Large intestine (tissue), 3 donors: ENCODE measurements at regions not wholly inside any gene's neighbourhood (a gene's known extent, or its start where the extent isn't known, plus 50 kb on each side); places are given as distances from the start of the nearest gene placed in this dataset.

Experiments used
- DNase-seq, 2 donors: peaks; one replicate each; pipeline versions ENCODE4 v3.0.0 to v3.0.0-alpha.2; 2013
- H3K27ac ChIP-seq: one replicate; pipeline ENCODE4 v1.5.1; 2013; ENCODE audit warnings: low read length
- H3K27me3 ChIP-seq: 2 replicates; pipeline ENCODE4 v1.6.1; 2013; ENCODE audit warnings: low read length; ENCODE audit not compliant: control insufficient read depth, insufficient read depth
- H3K36me3 ChIP-seq: 2 replicates; pipeline ENCODE4 v1.6.1; 2013; ENCODE audit warnings: low read length; ENCODE audit not compliant: control insufficient read depth, insufficient read depth
- H3K4me1 ChIP-seq: one replicate; pipeline ENCODE4 v1.6.1; 2013; ENCODE audit warnings: low read length; ENCODE audit not compliant: control insufficient read depth, insufficient read depth
- H3K4me3 ChIP-seq: one replicate; pipeline ENCODE4 v1.5.1; 2013; ENCODE audit warnings: low read length
- H3K9me3 ChIP-seq: one replicate; pipeline ENCODE4 v1.6.1; 2013; ENCODE audit warnings: mild to moderate bottlenecking, low read depth, low read length, moderate library complexity; ENCODE audit not compliant: control insufficient read depth
- WGBS: methylation state at CpG from one replicate; pipeline ENCODE4 v1.1.5; 2013; ENCODE audit warnings: low lambda C conversion rate; ENCODE audit not compliant: insufficient coverage; 5-methylcytosine and 5-hydroxymethylcytosine counted together

GRCh38 chr1:244106837-244107493 is 55.9 kb downstream of the ZBTB18 start:
- no peaks in the 10 kb centered on the region for H3K36me3 ChIP-seq
- H3K4me3 ChIP-seq, result no peak overlapping the region
- no peak for DNase-seq
- H3K27me3 ChIP-seq, result no peaks in the 10 kb centered on the region
- H3K27ac ChIP-seq, result no peak overlapping the region
- no peaks in the 10 kb centered on the region for H3K9me3 ChIP-seq
- no peaks in the 10 kb centered on the region for H3K4me1 ChIP-seq
- 93% methylated on average over 2 of the region's 8 CpGs for WGBS

- Histone ChIP-seq H3K27me3 (no peaks in the 10 kb centered on the region), H3K27ac (no peak overlapping the region), H3K4me3 (no peak overlapping the region), H3K4me1 (no peaks in the 10 kb centered on the region), H3K36me3 (no peaks in the 10 kb centered on the region), H3K9me3 (no peaks in the 10 kb centered on the region)
- DNase-seq, result no peak
- WGBS, result no CpG with 5 or more reads among the region's 7 CpGs
Observed at GRCh38 chr1:244111027-244111426, 59.9 kb downstream of the ZBTB18 start.

GRCh38 chr1:244112041-244112440 is 61.0 kb downstream of the ZBTB18 start:
- Histone ChIP-seq H3K27me3 (no peaks in the 10 kb centered on the region), H3K4me1 (no peaks in the 10 kb centered on the region), H3K9me3 (no peaks in the 10 kb centered on the region), H3K27ac (no peak overlapping the region), H3K4me3 (no peak overlapping the region), H3K36me3 (no peaks in the 10 kb centered on the region)
- no peak for DNase-seq
- 97% methylated on average over 4 of the region's 5 CpGs for WGBS

- DNase-seq, result no peak
- no peak overlapping the region for H3K27ac ChIP-seq
- H3K36me3 ChIP-seq, result no peaks in the 10 kb centered on the region
- H3K27me3 ChIP-seq, result no peaks in the 10 kb centered on the region
- no peaks in the 10 kb centered on the region for H3K9me3 ChIP-seq
- WGBS, result no CpG with 5 or more reads among the region's 1 CpG
- no peak overlapping the region for H3K4me3 ChIP-seq
- no peaks in the 10 kb centered on the region for H3K4me1 ChIP-seq
Observed at GRCh38 chr1:244112636-244113035, 61.6 kb downstream of the ZBTB18 start.

- H3K4me1 ChIP-seq, result no peaks in the 10 kb centered on the region
- no peak overlapping the region for H3K4me3 ChIP-seq
- no peak overlapping the region for H3K27ac ChIP-seq
- H3K27me3 ChIP-seq, result no peaks in the 10 kb centered on the region
- H3K9me3 ChIP-seq, result no peaks in the 10 kb centered on the region
- H3K36me3 ChIP-seq, result no peaks in the 10 kb centered on the region
- WGBS, result 81% methylated on average over 4 of the region's 6 CpGs
- no peak for DNase-seq
Observed at GRCh38 chr1:244113532-244114320, 62.6 kb downstream of the ZBTB18 start.

- Histone ChIP-seq H3K4me1 (no peaks in the 10 kb centered on the region), H3K4me3 (no peak overlapping the region), H3K27ac (no peak overlapping the region), H3K9me3 (no peaks in the 10 kb centered on the region), H3K27me3 (no peaks in the 10 kb centered on the region), H3K36me3 (no peaks in the 10 kb centered on the region)
- WGBS, result no CpG with 5 or more reads among the region's 4 CpGs
- no peak for DNase-seq
Observed at GRCh38 chr1:244114892-244115291, 63.8 kb downstream of the ZBTB18 start.

- no peak overlapping the region for H3K27ac ChIP-seq
- no peaks in the 10 kb centered on the region for H3K27me3 ChIP-seq
- H3K4me1 ChIP-seq, result no peaks in the 10 kb centered on the region
- no peak overlapping the region for H3K4me3 ChIP-seq
- no peak for DNase-seq
- no peaks in the 10 kb centered on the region for H3K9me3 ChIP-seq
- WGBS, result no CpG with 5 or more reads among the region's 3 CpGs
- no peaks in the 10 kb centered on the region for H3K36me3 ChIP-seq
Observed at GRCh38 chr1:244116946-244117345, 65.9 kb downstream of the ZBTB18 start.

- peak in 1 of 2 donors; percentile 8 for DNase-seq
- 58% methylated on average over 5 of the region's 16 CpGs for WGBS
- no peak overlapping the region for H3K4me3 ChIP-seq
- H3K9me3 ChIP-seq, result no peaks in the 10 kb centered on the region
- H3K27ac ChIP-seq, result no peak overlapping the region
- H3K36me3 ChIP-seq, result no peaks in the 10 kb centered on the region
- H3K4me1 ChIP-seq, result no peaks in the 10 kb centered on the region
- H3K27me3 ChIP-seq, result no peaks in the 10 kb centered on the region
Observed at GRCh38 chr1:244118109-244118761, 67.2 kb downstream of the ZBTB18 start.

GRCh38 chr1:244128591-244129383 is 77.7 kb downstream of the ZBTB18 start:
- 78% methylated on average over 3 of the region's 6 CpGs for WGBS
- Histone ChIP-seq H3K36me3 (no peaks in the 10 kb centered on the region), H3K4me3 (no peak overlapping the region), H3K4me1 (no peaks in the 10 kb centered on the region), H3K27me3 (no peaks in the 10 kb centered on the region), H3K27ac (no peak overlapping the region), H3K9me3 (no peaks in the 10 kb centered on the region)
- no peak for DNase-seq

GRCh38 chr1:244137276-244137675 is 86.2 kb downstream of the ZBTB18 start:
- no peaks in the 10 kb centered on the region for H3K36me3 ChIP-seq
- no peaks in the 10 kb centered on the region for H3K27me3 ChIP-seq
- WGBS, result 77% methylated on average over 2 of the region's 2 CpGs
- H3K9me3 ChIP-seq, result no peaks in the 10 kb centered on the region
- H3K27ac ChIP-seq, result no peak overlapping the region
- H3K4me3 ChIP-seq, result no peak overlapping the region
- DNase-seq, result no peak
- no peaks in the 10 kb centered on the region for H3K4me1 ChIP-seq
